Urothelium cell line (cell line): ENCODE measurements at regions not wholly inside any gene's neighbourhood (a gene's known extent, or its start where the extent isn't known, plus 50 kb on each side); places are given as distances from the start of the nearest gene placed in this dataset.
"Not testable (repeated sequence)": the region's sequence is repeated elsewhere in the genome, so short reads cannot be mapped to it uniquely, and the experiment has no call there.

ENCODE experiments used
- DNase-seq: peaks from one replicate; pipeline ENCODE4 v3.0.0; 2011; ENCODE audit warnings: low spot score, mixed read lengths
- FAIRE-seq: peaks from 2 replicates; lab custom pipeline; 2011; peaks lifted over from hg19 to GRCh38; lab: Jason Lieb, UNC

DNA sequence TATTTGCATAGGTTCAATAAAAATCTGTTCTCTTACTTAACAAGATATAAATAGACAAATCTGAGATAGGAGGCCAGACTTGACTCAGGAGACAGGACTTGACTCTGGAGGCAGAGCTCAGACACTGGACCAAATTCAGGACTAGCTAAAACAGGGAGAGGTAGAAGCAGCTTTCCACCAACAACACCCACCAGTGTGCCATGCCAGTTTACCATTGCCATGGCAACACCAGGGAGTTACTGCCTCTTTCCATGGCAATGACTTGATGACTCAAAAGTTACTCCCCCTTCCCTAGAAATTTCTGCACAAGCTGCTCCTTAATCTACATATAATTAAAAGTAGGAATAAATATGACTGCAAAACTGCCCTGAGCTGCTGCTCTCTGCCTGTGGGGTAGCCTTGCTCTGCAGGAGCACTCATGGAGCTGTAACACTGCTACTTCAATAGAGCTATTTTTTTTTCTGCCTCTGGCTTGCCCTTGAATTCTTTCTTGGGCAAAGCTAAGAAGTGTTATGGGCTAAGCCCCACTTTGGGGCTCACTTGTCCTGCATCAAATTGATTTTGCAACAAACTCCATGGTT, 473.0 kb downstream of the PLK2 start:
- DNase-seq = no peak
- FAIRE-seq = no peak

DNA sequence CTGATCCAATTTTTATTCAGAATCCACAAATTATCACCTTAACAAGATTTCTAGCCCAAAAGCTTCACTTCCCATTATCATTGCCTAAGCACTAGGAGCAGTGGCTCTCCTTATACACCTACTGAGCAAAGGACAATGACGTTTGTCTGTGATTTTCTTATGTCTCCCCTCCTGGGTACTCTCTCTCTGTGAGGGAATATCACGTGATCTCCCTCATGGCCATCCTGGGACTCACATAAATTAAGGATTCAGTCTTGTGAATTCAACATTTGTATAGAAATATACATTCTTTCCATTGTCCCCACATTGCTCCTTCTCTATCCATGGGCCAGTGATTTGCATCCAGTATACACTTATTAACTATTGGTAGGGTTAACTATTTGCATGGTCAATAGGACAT, 476.5 kb downstream of the PLK2 start:
- FAIRE-seq = no peak
- DNase-seq = no peak

DNA sequence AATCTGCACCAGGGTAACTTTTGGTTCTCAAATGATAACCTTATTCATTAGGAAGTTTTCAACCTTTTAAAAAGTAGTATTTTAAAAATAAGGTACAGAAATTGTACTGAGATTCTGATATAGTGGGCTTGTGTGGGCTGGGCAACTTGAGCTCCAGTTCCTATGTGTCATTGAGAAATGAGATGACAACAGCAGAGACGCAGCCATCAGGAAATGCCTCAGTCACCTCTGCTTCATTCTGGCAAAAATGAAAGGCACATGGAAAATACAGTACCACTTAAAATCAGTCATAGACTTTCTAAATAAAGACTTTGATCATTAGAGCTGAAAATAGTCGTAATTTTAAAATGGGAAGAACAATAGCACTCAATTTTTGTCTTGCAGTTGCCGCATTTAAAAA, 480.2 kb downstream of the PLK2 start:
- DNase-seq = no peak

DNA sequence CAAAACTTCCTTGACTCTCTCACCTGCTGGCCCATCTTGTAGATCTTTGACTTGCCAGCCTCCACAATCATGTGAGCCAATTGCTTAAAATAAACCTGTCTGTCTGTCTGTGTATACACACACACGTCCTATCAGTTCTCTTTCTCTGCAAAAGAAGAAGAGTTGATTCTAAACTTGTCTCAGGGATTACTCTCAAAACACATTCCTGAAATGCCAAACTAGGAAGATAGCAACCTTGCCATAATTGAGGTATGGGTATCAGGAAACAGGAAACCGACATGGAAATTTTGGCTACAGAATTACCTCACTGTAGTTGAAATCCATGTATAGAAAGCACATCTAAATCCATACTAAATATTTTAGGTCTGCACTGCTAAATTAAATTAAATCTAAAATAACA, 483.4 kb downstream of the PLK2 start:
- DNase-seq (peak; percentile 16), FAIRE-seq (no peak)

More for the DNA sequence above, 480.2 kb downstream of the PLK2 start:
- no peak for FAIRE-seq

DNA sequence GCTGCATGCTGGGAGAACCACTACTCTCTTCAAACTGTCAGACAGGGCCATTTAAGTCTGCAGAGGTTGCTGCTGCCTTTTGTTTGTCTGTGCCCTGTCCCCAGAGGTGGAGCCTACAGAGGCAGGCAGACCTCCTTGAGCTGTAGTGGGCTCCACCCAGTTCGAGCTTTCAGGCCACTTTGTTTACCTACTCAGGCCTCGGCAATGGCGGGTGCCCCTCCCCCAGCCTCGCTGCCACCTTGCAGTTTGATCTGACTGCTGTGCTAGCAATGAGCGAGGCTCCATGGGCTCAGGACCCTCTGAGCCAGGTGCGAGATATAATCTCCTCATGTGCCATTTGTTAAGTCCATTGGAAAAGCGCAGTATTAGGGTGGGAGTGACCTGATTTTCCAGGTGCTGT, 487.8 kb downstream of the PLK2 start:
- not testable (repeated sequence) for DNase-seq, FAIRE-seq

DNA sequence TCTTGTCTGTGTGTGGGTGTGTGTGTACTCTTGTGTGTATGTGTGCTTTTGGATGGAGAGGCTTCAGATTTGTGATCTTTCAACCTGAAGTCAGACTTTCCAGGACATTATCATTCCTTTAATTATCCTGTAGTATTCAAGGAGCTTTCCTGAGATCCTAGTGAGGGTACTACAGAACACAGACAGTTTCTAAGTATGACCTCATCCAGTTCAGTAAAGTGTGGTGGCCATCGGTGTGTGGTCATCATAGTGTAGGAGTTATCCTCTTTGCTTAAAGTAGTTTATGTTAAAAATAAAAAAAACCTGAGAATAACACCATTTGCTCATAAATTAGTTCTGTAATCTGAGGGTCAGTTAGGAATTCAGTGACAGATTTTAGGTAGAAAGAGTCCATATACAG, 478.0 kb upstream of the ACTBL2 start:
- FAIRE-seq (no peak), DNase-seq (no peak)

DNA sequence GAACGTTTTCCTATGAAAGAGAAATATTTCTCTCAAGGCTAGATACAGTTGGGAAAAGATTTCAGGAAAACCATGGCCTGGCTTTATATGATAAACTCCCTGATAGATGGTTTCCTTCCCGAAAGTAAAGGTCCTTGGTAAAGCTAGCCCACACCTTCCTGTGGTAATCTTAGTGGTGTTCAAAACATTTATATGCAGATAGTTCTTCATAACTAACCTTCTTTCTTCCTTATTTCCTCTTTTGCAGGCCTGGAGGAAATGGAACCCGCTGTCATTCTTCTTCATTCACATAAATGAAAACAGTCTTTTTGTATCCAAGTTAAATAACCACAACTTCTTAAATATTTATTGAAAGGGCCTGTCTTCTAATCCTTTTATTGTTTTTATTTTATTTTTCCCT, 474.0 kb upstream of the ACTBL2 start:
- FAIRE-seq (no peak), DNase-seq (no peak)

DNA sequence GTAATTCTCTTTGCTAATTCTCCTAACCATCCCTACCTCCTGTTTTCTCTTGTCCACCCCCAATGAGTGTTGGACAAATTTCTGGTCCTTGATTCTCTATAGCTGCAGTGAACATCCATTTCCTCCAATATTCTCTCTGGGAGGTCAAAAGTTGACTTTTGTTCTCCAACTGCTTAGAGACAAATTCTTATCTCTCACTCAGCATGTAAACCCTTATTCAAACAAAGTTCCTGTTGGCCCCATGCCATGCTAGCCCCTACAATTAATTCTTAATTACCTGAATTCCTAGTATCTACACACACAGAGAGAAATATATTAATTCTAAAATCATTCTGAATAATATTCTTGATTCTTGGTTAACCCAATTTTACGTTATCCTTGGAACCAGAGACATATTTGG, 472.9 kb upstream of the ACTBL2 start:
- FAIRE-seq (no peak), DNase-seq (no peak)

DNA sequence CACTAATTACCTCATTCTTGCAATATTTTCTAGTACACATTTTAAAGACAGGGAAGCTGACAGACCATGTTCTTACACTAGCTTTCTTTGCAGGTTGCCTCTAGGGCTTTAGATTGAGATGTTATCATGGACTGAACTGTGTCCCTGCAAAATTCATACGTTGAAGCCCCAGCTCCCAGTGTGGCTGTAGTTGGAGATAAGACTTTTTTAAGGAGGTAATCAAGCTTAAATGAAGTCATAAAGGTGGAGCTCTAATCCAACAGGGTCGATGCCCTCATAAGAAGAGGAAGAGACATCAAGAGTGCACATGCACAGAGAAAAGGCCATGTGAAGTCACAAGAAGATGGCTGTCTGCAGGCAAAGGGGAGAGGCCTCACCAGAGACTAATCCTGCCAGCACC, 471.2 kb upstream of the ACTBL2 start:
- FAIRE-seq = no peak
- no peak for DNase-seq

DNA sequence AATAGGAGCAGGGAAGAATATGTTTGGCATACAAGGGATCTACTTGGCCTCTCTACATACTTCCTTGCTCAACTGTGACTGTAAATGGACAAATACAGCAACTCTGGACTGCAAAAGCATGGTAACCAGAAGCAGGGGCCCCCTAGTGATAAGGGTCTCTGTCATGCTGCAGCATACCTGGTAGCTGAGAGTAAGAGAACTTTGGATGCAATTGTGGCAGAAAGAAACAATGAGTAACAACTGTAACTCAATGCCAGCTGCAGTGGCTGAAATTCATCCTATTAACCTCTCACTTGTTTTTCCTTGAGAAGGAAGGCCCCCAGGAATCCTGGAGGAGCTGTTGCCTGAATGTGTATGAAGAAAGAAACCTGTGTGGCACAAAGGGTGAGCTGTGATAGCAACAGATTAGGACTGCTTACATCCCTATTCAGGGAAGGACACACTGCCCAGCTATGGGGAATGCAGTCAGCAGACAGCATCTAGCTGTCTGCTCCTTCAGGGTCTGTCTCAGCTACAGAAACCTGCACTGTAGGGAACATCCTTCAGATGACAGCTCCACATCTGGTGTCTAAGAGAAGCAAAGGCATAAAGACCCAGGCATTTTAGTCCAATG, 468.1 kb upstream of the ACTBL2 start:
- FAIRE-seq (no peak), DNase-seq (no peak)

DNA sequence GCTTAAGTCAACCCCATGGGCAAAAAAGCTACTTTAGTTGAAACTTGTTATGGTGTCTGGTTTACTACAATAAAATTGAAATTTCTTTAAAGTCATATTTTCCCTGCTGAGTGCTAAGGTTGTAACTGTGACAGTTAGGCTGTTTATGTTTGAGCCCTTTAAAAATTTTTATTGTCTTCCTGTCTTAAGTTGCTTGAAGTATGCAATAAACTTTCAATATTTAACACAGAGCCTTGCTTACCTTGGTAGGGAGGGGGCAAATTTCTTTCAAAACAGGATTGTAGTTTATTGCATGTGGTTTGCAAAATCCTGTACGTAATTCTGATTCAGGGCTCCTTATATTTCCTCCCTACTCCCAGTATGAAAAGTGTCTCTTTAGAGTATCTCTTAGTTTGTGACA, 465.5 kb upstream of the ACTBL2 start:
- FAIRE-seq (no peak), DNase-seq (no peak)

DNA sequence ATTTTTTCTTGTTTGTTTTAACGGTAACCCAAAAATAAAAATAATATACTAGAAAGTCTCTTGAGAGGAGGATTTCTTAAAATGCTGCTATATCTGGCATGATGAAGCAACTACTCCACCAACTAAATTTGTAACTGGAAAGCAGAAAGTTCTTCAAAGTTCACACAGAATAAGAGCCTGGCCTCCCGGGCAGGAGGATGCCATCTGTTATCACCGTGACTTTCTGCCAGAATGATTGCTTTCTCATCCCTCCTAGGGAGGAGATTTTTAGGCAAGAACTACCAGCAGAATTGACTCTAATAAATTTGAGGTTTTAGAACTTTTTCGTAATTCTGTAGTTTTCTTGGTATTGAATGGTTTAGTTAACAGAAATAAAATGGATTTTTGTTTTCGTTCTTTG, 464.6 kb upstream of the ACTBL2 start:
- no peak for FAIRE-seq
- no peak for DNase-seq

DNA sequence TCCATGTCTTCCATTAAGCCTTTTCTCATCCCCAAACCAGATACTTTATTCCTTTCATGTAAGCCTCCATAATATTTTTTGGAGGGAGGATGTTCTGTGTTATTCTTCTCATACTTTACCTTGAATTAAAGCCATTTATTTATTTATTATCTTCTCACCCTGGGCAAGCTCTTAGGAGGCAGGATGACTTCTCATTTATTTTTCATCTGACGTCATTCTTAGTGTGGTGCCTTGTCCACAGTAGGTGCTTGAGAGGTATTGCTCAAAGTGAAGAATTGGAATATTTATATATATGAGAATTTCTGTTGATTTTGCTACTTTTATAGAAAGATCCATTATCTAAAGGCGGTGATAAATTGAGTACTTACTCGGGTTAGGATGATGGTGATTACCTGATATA, 458.3 kb upstream of the ACTBL2 start:
- no peak for FAIRE-seq
- DNase-seq = no peak

DNA sequence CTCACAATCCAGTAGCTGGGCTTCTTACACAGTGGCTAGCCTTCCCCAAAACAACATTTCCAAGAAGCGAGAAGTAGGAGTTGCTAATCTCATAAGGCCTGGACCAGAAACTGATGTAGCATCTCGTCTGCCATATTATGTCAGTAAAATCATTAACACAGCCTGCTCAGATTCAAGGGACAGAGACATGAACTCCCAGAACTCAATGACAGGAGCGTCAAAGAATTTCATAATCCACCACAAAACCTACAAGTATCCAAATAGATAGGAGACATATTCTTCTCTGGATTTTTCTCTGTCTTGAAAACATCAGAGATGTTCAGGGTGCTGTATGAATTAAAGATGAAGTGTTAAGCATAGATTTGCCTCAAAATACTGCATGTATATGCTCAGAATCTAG, 457.6 kb upstream of the ACTBL2 start:
- no peak for DNase-seq
- FAIRE-seq = no peak

DNA sequence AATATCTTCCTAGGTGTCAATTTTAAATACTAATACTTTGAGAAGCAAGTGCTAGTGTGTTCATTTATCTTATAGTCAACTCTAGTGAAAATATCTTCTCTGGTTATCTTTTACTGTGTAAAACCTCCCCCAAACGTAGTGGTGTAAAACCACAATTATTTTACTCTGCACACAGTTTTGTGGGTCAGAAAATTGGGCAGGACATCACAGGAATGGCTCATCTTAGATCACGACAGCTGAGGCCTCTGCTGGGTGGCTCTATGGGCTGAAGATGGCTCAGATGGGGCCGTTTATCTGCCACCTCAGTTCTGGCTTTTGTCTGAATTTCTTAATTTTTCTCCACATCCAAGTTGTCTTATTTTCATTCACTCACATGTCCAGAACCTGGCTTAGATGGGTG, 457.2 kb upstream of the ACTBL2 start:
- FAIRE-seq = no peak
- no peak for DNase-seq

DNA sequence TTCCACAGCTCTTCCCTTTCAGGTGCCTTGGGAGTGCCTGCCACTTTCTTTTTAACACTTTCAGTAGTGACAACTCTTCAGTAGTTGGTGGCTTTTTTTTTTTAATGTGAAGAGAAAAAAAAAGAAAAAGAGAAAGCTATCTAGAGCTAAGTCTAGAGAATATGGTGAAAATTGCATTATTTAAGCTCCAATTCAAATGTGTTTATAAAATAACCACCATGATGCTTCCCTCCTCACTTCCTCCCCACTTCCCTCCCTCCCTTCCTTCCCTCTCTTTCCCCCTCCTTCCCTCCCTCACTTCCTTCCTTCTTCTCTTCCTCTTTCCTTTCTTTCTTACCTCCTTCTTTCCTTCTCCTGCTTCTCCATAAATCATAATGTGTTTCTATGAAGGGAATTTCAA, 456.7 kb upstream of the ACTBL2 start:
- FAIRE-seq (no peak), DNase-seq (no peak)

DNA sequence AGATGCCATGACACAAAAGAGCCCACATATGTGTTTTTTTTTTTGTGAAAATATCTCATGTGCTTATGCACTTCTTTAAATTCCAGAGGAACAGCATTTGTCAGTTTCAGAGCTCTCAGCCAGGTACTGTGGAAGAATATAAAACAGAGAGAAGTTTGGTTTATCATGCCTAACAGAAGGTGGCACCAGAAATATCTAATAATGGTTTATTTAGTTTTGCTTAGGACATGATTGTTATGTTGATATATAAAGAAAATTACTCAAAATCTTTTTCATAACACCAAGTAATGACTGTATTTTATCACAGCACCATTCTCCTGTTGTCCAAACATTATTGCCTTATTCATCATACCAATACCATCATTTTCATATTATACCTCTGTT, 455.6 kb upstream of the ACTBL2 start:
- FAIRE-seq (no peak), DNase-seq (no peak)

DNA sequence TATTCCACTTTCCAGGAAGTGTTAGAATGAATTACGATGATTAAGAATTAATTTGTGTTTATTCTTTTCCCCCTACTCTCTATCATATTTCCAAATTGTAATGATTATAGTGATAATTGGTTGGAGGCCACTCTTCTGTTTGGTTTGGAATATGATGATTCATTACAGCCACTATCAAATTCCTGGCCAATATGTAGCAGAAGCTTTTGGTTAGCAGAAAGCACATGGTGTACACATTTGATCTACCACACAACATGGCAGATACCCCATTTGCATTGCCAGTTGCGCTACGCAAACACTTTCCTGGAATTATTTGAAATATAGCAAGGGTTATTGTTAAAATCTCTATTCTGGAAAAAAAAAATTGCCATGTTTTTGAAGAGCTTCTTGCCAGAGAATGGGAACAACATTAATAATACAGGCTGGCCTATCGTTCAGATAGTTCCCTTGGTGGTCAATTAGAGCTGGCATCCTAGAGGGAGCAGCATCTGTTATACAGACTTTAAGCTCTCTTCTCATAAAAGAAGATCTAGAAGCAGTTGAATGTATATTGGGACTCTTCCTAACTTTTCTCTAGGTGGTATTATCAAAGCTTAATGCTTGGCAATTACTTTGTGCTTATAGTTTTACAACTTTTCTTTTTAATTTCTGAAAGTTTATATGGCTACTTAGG, 455.0 kb upstream of the ACTBL2 start:
- DNase-seq (no peak), FAIRE-seq (no peak)

DNA sequence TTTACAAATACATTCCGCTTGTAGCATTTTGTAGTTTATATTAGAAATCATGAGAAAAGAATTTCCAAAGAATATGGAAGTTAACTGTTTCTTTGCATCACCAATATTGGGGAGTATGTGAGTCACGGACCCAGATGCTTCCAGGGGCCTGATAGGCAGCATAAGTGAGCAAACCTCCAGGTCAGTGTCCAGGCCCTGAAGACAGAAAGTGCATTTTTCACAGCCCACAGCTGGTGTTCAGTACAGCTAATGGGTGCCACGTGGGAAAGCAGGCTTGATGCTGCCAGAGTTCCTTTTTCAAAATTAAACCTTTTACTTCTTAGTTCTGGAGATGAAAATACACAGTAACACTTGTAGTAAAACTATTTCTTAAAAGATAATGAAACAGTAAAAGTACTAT, 454.4 kb upstream of the ACTBL2 start:
- no peak for DNase-seq

DNA sequence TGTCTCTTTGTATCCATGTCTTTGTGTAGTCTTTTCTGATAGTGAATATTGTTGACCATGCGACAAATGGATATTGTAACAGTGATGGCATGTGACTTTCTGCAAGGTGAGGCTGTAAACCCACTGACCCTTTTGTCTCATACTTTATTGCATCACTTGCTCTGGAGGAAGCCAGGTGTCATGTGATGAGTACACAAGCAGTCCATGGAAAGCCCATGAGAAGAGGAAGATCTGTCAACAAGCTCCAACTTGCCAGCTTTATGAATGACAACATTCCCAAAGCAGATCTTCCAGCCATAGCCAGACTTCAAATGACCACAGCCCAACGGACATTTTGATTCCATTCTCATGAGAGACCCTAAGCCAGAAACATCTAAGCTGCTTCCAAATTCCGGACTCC, 450.1 kb upstream of the ACTBL2 start:
- DNase-seq = no peak
- FAIRE-seq = no peak

More for the DNA sequence above, 454.4 kb upstream of the ACTBL2 start:
- FAIRE-seq = no peak

DNA sequence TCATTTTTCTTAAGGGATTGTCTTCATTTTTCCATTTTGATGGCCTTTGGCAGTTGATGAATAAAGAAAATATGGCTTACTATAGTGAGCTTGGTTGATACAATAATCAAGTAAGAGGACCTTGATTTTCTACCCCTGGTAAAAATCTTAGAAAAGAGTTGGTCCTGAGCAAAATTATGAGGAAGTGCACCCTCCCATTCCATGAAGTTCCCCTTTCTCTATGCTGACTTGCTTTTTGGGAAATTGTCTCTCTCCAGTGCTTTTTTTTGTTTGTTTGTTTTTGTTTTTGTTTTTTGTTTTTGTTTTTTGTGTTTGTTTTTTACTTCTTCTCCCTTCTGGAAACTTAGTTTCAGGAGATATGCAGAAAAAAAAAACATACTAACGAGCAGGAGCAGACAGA, 449.2 kb upstream of the ACTBL2 start:
- FAIRE-seq (no peak), DNase-seq (no peak)

DNA sequence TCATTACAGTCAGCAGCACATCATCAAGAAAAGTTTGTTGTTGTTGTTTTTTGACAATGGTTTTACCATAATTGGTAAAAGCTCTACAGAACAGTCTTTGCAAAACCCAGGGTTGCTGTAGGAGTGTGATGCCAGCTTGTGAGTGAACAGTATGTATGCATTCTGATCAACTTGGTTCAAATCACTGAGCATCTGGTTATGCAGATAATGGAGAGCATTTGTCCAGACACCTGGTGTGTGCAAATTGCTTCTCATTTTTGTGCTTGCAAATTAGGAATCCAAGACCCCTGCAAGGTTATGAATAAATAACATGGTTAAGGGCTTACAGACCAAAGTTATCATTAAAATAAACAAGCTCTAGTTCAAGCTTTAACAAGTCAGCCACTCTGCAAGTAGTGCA, 448.7 kb upstream of the ACTBL2 start:
- no peak for FAIRE-seq
- no peak for DNase-seq

DNA sequence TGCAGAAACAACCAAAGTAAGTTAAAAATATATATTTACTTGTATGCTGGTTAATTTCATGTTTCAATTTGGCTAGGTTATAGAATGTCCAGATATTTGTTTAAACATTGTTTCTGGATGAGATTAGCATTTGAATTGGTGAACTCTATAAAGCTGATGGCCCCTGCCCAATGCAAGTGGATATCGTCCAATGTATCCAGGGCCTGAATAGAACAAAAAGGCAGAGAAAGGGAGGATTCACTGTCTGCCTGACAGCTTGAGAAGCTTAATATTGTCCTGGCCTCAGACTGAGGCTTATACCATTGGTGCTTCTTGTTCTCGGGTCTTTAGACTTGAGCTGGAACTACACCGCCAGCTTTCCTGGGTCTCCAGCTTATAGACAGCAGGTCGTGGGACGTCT, 446.7 kb upstream of the ACTBL2 start:
- DNase-seq = no peak

More for the DNA sequence above, 446.7 kb upstream of the ACTBL2 start:
- no peak for FAIRE-seq
